ENCODE measurements at regions not wholly inside any gene's neighbourhood (a gene's known extent, or its start where the extent isn't known, plus 50 kb on each side); places are given as distances from the start of the nearest gene placed in this dataset.

GRCh38 chr11:28919194-28919593 is 811.0 kb downstream of the METTL15 start:
- Histone ChIP-seq H3F3A (ENCODE audit: low read depth) (no peaks in the 10 kb centered on the region), H3K9me3 (ENCODE audit: insufficient read depth, low read depth, low read length) (no peaks in the 10 kb centered on the region), H3K36me3 (ENCODE audit: insufficient read depth, low read length) (no peaks in the 10 kb centered on the region), H3K4me3 (ENCODE audit: low read length, poor library complexity, severe bottlenecking) (no peak overlapping the region), H3K27me3 (ENCODE audit: insufficient read depth, low read length, poor library complexity, severe bottlenecking) (no peaks in the 10 kb centered on the region), H3K9me2 (replicated peaks; ENCODE audit: low read depth, low read length) (no peaks in the 10 kb centered on the region), H3K4me2 (ENCODE audit: low read depth, low read length, poor library complexity, severe bottlenecking) (no peak overlapping the region), H3K4me1 (ENCODE audit: insufficient read depth, low read length, poor library complexity, severe bottlenecking) (no peaks in the 10 kb centered on the region), H3K9ac (ENCODE audit: low read depth, low read length, poor library complexity, severe bottlenecking) (no peak overlapping the region), H2AFZ (ENCODE audit: low read length) (no peak overlapping the region), H3K79me2 (ENCODE audit: insufficient read depth, low read length) (no peaks in the 10 kb centered on the region), H4K20me1 (ENCODE audit: insufficient read depth, low read length, poor library complexity, severe bottlenecking) (no peaks in the 10 kb centered on the region)
- no peak for TF ChIP-seq CTCF (conservative IDR thresholded peaks at IDR 0.05; ENCODE audit: low read length)
- no peak for TF ChIP-seq EZH2phosphoT487 (IDR thresholded peaks at IDR 0.05; ENCODE audit: borderline replicate concordance)

- Histone ChIP-seq H3K79me2 (ENCODE audit: insufficient read depth, low read length) (no peaks in the 10 kb centered on the region), H3F3A (ENCODE audit: low read depth) (no peaks in the 10 kb centered on the region), H3K4me2 (ENCODE audit: low read depth, low read length, poor library complexity, severe bottlenecking) (no peak overlapping the region), H3K36me3 (ENCODE audit: insufficient read depth, low read length) (no peaks in the 10 kb centered on the region), H3K9me2 (replicated peaks; ENCODE audit: low read depth, low read length) (no peaks in the 10 kb centered on the region), H2AFZ (ENCODE audit: low read length) (no peak overlapping the region), H3K9me3 (ENCODE audit: insufficient read depth, low read depth, low read length) (no peaks in the 10 kb centered on the region), H3K4me1 (ENCODE audit: insufficient read depth, low read length, poor library complexity, severe bottlenecking) (no peaks in the 10 kb centered on the region), H3K9ac (ENCODE audit: low read depth, low read length, poor library complexity, severe bottlenecking) (no peak overlapping the region), H4K20me1 (ENCODE audit: insufficient read depth, low read length, poor library complexity, severe bottlenecking) (no peaks in the 10 kb centered on the region), H3K4me3 (ENCODE audit: low read length, poor library complexity, severe bottlenecking) (no peak overlapping the region), H3K27me3 (ENCODE audit: insufficient read depth, low read length, poor library complexity, severe bottlenecking) (no peaks in the 10 kb centered on the region)
- TF ChIP-seq CTCF (conservative IDR thresholded peaks at IDR 0.05; ENCODE audit: low read length) (no peak), EZH2phosphoT487 (IDR thresholded peaks at IDR 0.05; ENCODE audit: borderline replicate concordance) (no peak)
Measured at GRCh38 chr11:28913883-28914282, 805.7 kb downstream of the METTL15 start.

- H3K9me2 ChIP-seq (replicated peaks; ENCODE audit: low read depth, low read length), result no peaks in the 10 kb centered on the region
- no peaks in the 10 kb centered on the region for H4K20me1 ChIP-seq (ENCODE audit: insufficient read depth, low read length, poor library complexity, severe bottlenecking)
- no peaks in the 10 kb centered on the region for H3K79me2 ChIP-seq (ENCODE audit: insufficient read depth, low read length)
- H3K4me3 ChIP-seq (ENCODE audit: low read length, poor library complexity, severe bottlenecking), result no peak overlapping the region
- no peaks in the 10 kb centered on the region for H3K4me1 ChIP-seq (ENCODE audit: insufficient read depth, low read length, poor library complexity, severe bottlenecking)
- no peaks in the 10 kb centered on the region for H3K36me3 ChIP-seq (ENCODE audit: insufficient read depth, low read length)
- H3K9me3 ChIP-seq (ENCODE audit: insufficient read depth, low read depth, low read length), result no peaks in the 10 kb centered on the region
- H3K4me2 ChIP-seq (ENCODE audit: low read depth, low read length, poor library complexity, severe bottlenecking), result no peak overlapping the region
- H3F3A ChIP-seq (ENCODE audit: low read depth), result no peaks in the 10 kb centered on the region
- H2AFZ ChIP-seq (ENCODE audit: low read length), result no peak overlapping the region
- TF ChIP-seq CTCF (conservative IDR thresholded peaks at IDR 0.05; ENCODE audit: low read length), result no peak
- TF ChIP-seq EZH2phosphoT487 (IDR thresholded peaks at IDR 0.05; ENCODE audit: borderline replicate concordance), result no peak
- no peaks in the 10 kb centered on the region for H3K27me3 ChIP-seq (ENCODE audit: insufficient read depth, low read length, poor library complexity, severe bottlenecking)
- no peak overlapping the region for H3K9ac ChIP-seq (ENCODE audit: low read depth, low read length, poor library complexity, severe bottlenecking)
Measured at GRCh38 chr11:28911829-28912228, 803.6 kb downstream of the METTL15 start.

All from Loucy (cell line).